ENCODE measurements at regions not wholly inside any gene's neighbourhood (a gene's known extent, or its start where the extent isn't known, plus 50 kb on each side); places are given as distances from the start of the nearest gene placed in this dataset.

DNA sequence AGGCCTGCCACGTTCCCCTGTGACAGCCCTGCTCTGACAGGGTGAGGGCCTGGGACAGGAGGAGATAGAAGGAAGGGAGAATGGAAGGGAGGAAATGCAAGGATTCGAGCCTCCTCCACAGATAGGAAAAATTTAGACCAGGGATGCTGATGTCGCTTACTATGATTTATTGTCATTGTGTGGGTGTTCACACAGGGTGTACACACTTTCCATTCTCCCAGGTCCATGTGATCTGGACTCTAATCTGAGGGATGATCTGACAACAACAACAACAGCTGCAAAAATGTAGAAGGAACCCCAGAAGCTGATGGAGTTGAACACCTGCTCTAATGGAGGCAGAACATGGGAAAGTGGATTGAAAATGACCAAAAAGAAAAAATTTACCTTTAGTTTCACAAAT, 231.7 kb upstream of the TNP1 start:
- DNase-seq (ENCODE audit: low spot score), result no peak

DNA sequence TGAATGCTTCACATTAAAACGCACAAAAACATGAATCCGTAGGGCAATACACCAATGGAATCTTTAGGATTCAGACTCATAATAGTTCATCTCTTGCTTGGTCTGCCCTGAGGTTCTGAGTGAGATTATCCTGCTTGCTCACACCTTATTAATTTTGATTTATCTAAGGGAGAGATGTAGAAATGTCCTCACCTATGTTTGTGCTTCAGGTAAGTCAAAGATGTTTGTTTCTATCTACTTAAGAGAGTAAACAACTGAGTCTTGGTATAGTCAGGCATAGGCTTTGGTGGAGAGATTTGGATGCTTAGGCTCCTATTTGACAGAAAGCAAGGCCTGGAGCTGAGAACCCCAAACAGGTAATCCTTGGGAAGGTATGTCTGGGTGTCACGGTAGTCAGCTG, 231.0 kb upstream of the TNP1 start:
- DNase-seq (ENCODE audit: low spot score), result no peak

DNA sequence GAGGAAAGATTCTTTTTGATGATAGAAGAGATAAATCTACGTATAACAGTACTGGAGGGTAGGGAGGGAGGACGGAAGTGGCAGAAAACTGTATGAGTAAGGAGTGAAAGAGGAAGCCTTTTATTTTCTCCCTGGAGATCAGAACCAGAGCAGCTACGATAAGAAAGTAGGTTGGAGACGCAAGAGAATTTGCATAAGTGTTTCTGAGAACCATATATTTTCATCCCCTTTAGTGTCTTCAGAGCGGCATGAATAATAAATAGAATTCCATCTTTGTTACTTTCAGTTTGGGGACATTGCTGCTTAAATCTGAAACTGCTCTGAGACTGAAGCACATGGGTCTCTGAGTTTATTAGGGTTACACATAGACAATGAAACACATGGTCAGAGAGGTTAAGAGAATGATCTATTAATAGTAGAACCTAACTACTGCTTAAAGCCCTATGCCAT, 230.2 kb upstream of the TNP1 start:
- DNase-seq (ENCODE audit: low spot score), result no peak

DNA sequence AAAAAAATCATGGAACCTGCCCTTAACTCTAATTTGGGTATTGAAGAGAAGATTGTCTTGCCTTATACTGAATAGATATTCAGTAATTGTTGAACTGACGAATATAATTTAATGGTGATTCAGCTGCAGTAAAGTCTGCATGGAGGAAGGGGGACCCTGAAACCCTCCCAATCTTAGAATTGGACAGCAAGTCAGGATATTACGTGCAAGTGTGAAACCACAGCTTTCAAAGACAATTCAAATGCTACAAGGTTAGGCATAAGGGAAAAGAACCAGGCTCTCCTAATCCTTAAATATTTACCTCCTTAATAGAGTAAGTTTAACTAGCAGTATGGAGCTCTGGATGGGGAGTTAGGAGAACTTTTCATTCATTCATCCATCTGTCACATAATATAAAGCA, 226.9 kb upstream of the TNP1 start:
- no peak for DNase-seq (ENCODE audit: low spot score)

DNA sequence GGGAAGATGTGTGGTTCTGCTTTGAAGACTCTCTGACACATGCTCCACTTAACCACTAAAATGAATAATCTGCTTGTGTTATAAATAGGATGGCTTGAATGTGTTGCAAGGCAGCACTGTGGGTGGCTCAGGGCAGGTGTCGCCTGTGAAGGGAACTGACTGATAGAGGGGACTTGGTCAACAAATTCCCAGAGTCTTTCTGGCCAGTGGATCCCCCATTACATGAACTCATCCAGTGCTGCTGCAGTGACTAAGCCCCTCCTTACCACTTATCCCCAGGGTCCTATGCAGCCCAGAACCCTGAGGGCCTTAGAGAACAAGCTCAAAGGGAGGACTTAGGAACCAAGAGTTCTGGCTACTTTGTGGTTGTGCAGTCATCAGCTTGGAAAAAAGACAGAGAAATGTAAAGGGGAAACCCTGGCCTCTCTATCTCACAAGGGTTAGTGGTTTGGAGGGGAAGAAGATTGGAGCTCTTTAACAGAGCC, 226.2 kb upstream of the TNP1 start:
- no peak for DNase-seq (ENCODE audit: low spot score)

DNA sequence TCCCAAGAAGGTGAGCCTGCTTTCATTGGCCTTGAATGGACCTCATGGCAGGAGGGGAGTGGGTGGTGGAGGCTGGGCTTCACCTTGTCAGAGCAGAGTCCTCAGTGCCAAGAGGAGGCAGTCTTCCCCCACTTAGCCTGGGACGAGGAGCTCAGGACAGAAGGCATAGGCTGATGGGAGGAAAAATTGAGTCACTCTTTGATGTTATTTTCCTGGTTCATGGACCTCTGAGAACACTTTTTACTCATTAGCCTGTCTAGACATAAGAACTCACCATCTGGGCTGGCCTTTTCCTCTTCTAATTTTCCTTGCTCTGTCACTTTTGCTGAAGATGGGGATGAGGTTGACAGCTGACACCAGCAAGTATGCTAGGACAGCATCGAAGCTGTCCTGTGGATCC, 225.7 kb upstream of the TNP1 start:
- DNase-seq (ENCODE audit: low spot score), result no peak

DNA sequence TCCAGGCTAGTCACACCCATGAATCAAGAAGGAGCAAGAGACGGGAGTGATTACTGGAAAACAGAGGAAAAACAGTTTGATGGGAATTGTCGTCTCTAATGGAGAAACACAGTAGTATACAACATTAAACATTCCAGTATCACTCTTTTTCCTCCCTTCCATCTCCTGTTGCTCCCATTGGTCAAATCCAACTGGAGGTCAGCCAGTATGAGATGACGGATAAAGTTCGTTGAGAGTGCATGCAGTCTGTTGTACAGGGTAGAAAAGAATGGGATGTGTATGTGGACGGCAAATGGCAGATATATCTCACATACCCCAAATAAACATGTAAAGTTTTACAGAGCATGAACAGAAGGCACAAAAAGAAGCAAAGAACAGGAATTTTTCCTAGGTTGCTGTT, 221.9 kb upstream of the TNP1 start:
- DNase-seq (ENCODE audit: low spot score), result no peak

DNA sequence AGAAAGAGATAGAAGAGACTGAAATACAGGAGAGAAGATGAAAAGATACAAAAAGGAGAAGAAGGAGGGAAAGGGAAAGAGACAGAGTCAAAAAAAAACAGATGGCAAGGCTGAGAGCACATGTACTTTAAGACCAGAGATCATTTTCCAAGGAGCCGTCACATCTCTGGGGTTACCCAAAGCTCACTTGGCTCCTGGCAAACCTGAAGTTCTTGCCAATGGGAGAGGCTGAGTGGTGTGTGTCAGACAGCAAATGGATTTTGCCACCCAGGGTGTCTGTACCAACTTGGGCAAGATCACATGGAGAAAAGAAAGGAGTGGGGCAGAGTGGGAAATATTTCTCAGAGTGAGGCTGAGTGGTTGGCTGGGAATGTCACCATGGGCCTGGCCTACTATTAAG, 219.3 kb upstream of the TNP1 start:
- no peak for DNase-seq (ENCODE audit: low spot score)

DNA sequence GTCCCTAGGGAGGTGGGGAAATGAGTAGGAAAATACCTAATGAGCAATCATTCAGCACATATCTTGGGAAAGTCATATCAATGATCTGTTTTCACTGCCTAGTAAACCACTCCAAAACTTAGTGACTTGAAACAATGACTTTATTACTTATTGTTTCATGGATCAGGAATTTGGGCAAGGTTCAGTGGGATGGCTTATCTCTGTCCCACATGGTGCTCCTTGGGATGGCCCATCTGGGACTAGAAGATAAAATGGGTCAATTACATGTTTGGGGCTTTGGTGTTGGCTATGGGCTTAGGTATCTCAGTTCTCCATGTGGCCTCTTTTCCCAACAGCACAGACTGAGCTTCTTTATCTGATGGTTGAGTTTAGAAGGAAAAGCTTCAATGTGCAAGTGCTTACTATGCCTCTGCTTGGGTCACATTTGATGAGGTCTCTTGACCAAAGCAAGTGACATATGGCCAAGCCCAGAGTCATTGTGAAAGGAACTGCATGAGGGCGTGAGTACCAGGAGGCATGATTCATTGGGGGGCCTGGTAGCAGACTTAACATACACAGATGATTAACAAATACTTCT, 218.1 kb upstream of the TNP1 start:
- no peak for DNase-seq (ENCODE audit: low spot score)

DNA sequence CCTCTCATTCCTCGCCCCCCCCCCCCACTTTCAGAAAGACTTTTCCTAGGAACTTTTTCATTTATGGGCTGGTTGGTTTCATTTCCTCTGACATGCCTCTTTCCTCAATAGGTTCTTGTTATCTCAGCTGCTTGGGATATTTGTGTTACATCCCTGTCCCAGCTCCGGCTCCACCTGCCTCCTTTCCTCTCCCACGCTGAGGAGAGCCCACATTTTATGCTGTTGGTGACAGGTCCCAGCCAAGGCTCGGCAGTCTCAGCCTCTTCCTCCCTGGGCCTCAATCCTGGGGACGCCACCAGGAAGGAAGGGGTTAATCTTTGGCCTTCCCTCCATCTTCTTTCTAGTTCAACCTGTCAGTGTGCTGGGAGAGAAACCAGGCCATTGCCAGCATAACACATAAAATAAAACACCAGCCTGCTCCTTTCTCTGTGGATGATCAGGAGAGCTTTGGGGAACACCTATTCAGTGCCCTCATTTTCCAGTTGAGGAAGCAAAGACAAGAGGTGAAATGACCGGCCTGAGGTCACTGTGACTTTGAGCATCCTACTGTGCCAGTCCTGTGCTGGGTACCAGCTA, 216.9 kb upstream of the TNP1 start:
- DNase-seq (ENCODE audit: low spot score), result no peak

DNA sequence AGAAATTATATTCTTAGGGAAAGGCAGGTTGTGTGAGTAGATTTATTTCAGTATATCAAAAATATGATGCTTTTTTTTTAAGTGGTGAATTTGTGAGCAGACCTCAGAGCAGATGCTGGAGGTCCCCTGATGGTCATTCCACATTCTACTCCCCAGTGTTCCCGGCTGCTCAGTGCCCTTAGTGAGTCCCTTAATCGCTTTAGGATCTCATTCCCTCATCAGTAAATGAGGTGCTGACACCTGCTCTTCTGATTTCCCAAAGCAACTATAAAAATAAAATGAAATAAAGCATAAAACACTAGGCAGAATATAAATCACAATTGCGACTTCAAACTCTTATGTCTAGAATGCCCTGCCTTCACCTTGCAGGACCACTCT, 216.2 kb upstream of the TNP1 start:
- DNase-seq (ENCODE audit: low spot score), result no peak

DNA sequence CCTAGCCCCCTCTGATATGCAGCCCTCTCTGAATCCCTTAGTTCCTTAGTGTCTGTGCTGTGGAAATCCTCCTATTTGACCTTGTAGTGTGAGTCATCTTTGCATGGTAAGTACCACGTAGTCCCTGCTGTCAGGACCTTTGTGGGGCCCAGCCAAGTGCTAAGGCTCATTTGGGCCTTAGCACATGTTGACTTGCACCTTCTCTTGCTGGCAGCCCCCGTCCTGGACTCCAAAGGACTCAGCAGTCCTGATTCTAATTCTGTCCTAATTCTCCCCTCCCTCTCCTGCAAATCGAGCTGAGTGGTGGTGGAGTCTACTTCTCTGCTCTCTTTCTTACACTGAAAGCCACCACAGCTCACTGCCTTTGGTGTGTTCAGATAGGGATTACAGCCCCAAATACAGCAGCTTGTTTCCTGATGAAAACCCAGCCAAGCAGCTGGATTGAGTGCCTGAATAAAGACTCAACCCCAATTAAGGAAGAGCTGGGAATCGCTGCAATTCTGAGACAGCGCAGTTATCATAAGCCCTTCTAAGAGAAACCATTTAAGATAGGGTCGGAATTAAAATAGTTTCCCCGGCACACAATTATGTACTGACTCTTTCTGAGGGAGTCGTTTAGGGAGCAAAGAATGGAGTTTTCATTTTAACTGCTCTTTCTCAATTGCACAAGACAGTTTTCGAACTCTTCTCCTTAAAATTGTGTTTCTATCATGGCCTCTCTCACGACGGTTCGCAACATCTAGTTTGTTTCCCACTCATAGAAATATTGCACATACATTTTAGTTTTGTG, 215.6 kb upstream of the TNP1 start:
- DNase-seq (ENCODE audit: low spot score), result no peak

DNA sequence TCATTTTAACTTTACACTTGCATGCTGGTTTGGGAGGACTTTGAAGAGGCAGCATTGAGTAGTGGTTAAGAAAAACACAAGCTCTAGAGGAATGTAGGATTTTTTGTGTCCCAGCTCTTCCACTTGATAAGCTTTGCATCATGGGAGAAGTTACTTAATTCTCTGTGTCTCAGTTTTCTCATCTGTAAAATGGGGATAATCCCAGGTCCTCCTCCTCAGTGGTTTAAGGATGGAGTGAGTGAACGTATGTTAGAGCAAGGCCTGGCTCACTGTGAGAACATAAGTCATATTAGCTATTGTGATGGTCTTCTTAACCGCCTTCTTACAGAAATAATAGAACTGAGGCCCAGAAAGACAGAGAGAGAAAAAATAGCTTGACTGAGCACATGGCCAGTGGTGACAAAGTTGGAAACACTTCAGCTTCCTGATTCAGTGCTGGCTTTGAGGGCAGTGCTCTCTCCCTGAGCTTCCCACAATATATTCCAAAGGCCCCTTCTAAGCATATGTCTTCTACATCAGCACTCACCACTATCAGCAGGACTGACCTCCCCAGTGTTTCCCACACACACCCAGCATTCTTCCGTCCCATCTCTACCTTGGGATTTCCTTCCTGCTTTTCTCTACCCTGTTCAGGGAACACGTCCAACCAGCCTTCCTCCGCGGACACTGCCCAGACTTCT, 214.9 kb upstream of the TNP1 start:
- no peak for DNase-seq (ENCODE audit: low spot score)

DNA sequence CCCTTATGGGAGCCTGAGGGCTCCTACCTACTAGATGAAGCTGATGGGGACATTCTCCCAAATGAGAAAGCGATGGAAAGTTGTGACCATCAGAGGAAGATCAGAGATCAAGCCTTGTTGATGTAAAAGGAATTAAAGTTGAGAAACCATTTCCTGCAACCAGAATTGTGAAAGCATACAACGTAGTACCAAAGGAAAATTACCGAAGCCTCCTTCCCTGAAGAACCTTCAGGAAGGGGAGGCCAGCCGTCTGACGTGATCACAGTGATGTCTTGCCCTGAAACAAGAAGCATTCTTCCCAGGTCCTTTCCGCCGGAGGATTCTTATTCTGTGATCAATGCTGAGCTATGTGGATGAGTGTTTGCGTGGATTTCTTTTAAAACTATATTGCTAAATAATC, 211.6 kb upstream of the TNP1 start:
- DNase-seq (ENCODE audit: low spot score), result no peak

DNA sequence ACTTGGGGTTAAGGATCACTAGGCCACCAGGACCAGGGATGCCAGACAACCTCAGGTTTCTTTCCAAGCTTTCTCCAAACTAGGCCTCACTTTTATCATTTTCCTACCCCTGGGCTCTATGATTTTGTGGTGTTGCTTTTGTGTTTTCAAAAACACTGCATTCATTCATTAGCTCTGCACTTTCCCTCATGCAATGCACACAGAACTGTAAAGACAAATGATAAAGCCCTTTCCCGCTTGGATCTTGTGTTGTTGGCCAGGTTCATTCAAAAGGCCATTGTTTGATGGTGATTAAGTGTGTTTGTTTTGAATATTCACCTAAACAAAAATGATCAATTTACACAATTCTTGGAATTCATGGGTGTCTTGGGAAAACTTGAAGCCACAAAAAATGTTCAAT, 210.7 kb upstream of the TNP1 start:
- no peak for DNase-seq (ENCODE audit: low spot score)

DNA sequence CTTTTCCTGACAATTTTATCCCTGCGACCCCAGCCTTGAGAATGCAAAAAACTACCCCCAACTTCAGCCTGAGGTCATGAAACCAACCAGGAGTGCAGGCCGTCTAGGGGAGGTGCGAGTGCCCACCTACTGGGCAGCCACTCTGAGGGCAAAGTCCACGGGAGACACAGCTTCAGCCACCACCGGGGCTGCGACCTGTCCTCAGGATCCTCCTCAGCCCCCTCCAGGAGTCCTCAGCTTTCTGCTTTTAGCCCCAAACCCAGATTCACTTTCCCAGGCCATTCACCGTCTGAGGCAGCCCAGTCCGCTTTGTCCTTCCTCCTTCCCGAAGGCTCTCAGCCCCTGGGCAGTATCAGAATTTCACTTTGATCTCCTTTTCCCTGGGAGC, 210.2 kb upstream of the TNP1 start:
- no peak for DNase-seq (ENCODE audit: low spot score)

DNA sequence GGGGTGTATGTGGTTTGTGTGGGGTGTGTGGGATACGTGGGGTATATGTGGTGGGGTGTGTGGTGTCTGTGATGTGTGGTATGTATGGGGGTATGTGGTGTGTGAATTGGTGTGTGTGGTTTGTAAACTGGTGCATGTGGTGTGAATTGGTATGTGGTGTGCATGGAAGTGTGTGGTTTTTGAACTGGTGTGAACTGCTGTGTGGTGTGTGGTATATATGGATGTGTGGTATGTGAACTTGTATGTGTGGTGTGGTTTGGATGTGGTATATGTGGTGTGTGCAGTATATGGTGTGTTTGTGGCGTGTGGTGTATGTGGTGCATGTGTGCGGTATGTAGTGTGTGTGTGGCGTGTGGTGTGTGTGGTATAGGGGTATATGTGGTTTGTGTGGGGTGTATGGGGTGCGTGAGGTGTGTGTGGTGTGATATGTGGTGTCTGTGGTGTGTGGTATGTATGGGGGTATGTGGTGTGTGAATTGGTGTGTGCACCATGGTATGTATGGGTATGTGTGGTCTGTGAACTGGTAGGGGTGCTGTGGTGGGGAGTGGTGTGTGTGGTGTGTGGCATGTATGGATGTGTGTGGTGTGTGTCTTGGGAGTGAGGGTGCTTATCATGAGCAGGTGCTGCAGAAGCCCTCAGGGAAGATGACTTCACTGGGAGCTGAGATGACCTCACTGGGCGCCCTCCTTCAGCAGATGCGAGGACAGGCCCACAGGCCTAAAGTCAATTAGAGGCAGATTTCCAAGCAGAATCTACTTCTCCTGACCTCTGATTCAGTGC, 209.6 kb upstream of the TNP1 start:
- no peak for DNase-seq (ENCODE audit: low spot score)

DNA sequence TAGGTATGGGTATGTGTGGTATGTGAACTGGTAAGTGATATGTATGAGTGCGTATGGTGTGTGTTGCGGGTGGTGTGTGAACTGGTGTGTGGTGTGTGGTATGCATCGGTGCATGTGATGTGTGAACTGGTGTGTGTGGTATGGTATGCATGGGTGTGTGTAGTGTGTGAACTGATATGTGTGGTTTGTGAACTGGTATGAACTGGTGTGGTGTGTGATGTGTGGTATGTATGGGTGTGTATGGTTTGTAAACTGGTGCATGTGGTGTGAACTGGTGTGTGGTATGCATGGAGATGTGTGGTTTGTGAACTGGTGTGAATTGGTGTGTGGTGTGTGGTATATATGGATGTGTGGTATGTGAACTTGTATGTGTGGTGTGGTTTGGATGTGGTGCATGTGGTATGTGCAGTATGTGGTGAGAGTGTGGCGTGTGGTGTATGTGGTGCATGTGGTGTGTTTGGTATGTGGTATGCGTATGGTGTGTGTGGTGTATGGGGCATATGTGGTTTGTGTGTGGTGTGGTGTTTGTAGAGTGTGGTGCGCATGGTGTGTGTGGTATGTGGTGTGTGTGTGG, 208.9 kb upstream of the TNP1 start:
- DNase-seq (ENCODE audit: low spot score), result no peak

DNA sequence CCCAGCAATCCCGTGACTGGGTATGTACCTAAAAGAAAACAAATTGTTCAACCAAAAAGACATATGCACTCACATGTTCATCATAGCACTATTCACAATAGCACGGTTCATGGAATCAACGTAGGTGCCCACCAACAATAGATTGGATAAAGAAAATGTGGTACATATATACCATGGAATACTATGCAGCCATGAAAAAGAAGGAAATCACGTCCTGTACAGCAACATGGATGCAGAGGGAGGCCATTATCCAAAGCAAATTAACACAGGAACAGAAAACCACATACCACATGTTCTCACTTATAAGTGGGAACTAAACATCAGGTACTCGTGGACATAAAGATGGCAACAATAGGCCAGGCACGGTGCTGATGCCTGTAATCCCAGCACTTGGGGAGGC, 207.9 kb upstream of the TNP1 start:
- DNase-seq (ENCODE audit: low spot score), result no peak

DNA sequence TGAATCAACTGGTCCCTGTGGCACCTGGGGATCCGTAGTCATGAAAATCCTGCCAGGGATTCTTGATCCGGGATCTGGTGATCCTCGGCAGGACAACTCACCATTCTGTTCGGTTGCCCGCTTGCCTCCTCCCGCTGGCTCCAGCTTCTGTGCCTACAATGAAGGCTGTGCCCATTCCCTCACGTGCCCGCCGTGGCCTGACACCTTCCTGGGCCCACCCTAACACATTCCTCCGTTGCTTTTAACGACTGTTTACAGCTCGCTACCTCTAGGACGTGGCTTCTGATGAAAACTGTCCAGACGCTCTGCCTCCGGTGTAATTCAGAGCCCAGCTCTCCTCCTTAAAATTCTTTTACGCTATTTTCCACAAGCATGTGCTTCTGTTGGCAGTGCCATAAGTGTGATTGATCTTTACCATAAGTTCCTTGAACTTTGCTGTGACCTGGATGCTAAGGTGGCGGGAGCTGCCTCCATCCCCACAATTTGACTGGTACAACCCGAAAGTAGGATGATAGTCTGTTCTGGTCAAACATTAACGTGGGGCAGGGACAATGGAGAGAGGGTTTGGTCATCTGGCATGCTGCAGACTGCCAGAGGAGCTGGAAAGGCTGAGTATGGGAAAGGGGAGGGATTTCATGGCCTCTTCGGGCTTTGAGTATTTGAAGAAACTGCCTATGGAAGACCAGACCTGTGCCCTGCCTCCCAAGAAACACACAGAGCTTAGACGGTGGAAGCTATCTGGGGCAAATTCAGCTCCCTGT, 206.8 kb upstream of the TNP1 start:
- no peak for DNase-seq (ENCODE audit: low spot score)

All from RKO (cell line).